LoVo (cell line): ENCODE measurements at regions not wholly inside any gene's neighbourhood (a gene's known extent, or its start where the extent isn't known, plus 50 kb on each side); places are given as distances from the start of the nearest gene placed in this dataset.
A peak's percentile ranks its signal among the peaks of the same experiment; 100 is the strongest.

Experiments used
- DNase-seq: peaks from one replicate; pipeline ENCODE4 v3.0.0-alpha.2; 2016; ENCODE audit warnings: low spot score

DNA sequence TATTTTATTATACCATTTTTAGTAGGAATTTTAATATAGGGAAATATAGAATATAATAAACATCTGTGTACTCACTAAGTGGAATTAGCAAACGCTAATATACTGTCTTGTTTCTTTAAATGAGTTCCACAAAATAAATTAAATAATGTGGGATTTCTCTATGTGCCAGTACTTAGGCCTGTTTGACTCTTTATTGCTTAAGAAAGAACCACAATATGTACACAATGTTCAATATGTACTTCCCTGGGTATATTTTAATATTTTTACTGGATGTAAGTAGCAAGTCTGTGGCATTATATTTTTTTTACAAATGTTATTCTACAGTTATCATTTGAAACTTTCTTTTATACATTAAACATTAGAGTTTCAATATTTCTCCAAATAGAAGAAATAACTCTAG is 92.5 kb upstream of the CARD18 start:
- DNase-seq: no peak

DNA sequence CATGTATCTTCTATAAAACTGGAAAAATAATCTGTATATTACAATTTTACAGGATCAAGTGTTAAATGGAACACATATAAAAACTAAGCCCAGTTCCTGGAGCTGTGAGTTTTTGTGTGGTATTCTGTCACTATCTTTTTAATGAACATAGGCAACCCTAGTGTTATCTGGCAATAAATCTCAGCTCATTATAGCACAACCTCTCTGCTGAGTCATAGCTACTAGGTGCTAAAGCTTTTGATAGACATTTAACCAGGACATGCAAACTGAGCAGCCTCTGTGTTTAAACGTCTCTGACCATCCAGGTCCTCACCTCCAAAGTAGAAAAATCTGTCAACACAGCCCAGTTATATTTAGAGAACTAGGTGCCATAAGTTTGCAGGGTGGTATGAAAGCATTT is 91.0 kb upstream of the CARD18 start:
- DNase-seq: peak; percentile 52

DNA sequence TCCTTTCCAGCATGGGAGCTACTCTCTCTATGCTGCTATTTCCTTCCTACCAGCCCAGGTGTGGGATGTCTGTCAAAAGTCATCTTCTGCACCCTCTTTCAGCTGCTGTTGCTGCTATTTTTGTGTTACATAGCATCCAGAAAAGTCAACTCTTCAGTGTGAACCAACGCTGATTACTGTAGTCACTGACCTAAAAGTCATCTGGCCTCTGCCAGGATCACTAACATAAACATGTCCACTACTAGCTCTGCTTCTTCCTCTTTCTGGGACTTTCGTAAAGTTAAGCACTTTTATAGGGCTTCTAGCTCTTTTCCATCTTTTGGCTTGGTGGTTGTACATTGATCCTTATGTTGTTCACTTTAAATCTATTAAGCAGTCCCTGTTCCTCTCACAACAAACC is 90.2 kb upstream of the CARD18 start:
- DNase-seq: no peak

DNA sequence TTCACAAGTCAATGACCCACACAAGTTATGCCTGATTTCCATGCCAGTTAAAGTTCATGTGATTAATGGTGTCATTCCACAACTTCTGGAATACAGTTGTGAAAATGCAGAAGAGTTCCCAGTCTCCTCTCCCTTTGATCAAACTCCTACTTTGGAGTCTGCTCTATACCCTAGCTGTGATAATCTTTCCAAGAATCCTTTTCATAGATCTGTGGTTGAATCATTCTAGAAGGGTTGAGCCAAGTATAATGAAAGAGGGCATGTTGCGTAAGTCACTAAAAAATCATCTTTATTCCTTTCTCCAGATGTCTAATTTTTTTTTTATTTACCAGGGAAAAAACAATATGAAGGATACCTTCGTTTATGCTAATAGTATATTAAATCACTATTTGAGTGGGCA is 89.7 kb upstream of the CARD18 start:
- DNase-seq: no peak

DNA sequence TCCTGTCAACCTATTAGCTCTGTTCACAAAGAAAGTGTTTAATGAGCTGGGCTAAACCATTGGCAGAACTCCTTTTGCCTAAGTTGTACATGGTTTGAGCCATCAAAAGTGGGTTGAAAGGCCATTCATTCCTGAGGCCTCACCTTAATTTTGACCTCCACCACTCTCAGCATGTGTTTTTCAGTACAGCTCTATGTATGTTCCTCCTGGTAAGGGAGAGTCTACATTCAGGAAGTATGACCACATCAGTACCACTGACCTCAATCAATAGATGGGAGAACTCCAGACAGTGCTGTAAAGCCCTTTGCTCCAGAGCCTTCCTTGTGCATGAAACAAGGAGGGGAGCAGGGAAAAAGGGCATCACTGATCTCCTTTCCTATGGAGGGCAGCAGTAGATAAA is 87.8 kb upstream of the CARD18 start:
- DNase-seq: no peak

DNA sequence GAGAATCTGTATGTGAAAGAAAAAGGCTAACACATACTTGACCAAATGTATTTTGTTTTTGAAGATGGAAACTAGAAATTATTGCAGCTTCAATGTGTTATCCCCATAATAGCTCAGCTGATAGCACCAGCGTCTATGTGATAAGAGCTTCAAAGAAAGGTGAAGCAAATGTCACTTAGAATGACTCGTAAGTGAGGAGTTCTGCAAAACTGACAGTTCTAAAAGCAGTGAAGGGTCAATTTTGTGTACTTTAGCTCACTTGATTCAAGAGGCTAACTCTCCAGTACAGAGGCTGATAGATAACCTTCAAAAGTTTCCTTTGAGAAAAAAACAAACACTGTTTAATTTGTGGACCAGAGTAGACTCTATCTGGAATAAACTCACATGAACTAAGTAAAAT is 87.2 kb upstream of the CARD18 start:
- no peak for DNase-seq

DNA sequence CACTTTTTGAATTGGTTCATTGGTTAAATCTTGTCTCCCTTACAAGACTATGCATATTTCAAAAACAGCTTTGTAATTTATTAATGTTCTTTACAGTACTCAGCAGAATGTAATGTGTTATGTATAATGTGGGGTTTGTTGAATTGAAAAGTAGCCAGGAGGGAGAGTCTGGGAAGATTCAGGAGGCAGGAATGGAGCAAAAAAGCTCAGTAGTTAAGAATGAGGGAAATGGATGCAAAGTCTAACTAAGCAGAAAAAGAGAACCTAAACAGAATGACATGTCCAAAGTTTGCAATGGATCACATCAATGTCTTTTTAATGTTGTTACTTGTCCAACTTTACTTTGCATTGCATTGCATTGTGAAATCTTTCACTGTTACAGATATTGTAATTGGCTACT is 86.5 kb upstream of the CARD18 start:
- no peak for DNase-seq

DNA sequence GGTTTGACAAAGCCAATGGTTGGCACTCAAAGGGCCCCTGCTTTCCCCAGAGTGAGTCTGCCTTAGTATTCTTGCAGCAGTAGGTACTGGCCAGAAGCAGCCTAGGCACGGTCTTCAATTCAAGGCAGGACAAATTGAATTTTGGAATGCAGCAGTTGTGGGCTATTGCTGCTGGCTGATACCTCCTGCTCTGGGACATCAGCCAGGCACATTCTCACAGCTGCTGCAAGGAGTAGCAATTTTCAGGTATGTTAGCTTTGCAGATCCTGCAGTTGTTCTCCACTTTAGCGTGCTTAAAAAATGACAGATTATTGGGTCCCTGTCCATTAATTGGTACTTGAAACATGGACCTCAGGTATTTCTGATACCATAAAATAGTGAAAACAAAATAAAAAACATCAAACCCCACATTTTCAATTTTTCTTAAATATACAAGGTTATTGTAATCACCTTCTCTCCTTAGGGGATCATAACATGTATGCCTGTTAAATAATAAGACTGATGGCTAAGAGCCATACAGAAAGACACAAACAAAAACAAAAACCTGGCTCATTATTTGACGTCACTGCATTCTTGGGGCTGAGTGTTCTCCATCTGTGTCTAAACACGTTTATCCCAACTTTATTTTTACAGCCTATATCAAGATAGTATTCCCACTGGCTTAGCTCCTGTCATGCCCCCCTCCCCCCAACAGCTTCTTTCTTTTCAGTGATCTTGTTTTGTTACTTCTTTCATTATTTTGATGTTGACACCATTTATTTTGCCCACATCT is 85.1 kb upstream of the CARD18 start:
- DNase-seq: no peak

DNA sequence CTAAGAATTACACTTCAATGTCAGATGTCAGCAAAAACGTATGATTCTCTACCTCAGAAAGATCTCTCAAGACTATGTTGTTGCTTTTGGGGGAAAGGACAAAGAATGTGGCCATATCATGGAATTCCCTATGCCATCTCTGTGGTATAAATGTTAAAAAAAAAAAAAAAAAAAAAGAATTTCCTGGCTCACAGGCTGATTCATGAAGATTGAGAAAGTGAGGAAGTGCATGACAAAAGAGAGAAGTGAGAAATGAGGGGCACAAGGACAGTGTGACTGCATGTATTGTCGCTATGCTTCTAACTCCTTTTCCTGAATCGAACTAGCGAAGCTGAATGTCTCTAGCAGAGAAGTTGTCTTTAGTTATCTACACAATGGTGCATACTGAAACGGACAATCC is 80.6 kb upstream of the CARD18 start:
- no peak for DNase-seq

DNA sequence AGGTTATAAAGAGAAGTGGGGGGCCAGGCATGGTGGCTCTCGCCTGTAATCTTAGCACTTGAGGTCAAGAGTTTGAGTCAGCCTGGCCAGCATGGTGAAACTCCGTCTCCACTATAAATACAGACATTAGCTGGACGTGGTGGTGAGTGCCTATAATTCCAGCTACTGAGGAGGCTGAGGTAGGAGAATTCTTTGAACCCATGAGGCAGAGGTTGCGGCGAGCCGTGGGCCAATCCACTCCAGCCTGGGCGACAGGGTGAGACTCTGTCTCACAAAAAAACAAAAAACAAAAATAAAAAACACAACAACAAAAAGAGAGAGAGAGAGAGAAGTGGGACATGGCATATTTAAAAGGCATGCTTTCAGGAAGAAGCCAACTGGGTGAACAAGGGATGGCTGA is 80.1 kb upstream of the CARD18 start:
- DNase-seq: no peak

DNA sequence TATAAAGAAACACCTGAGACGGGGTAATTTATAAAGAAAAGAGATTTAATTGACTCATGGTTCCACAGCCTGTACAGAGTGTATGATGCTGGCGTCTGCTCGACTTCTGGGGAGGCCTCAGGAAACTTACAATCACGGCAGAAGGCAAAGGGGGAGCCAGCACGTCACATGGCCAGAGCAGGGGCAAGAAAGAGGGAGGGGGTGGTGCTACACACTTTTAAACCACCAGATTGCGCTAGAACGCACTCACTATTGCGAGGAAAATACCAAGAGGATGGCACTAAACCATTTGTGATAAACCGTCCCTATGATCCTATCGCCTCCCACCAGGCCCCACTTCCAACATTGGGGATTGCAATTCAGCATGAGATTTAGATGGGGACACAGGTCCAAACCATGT is 79.7 kb upstream of the CARD18 start:
- no peak for DNase-seq

DNA sequence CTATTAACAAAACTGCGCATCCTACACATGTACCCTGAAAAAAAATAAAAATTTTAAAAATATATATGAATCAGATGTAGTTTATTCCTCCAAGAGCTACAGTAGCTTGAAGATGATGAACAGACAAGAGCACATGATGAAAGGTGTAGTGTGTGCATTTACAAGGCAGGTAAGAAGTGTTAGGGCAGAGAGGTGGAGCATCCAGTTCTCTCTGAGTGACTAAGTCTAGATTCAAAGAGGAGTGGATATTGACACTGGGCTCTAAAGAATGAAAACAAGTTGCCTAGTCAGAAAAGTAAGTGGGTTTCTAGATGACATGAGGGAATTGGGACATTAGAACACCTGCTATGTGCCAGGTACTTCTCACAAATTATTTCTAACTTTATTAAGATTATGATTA is 76.0 kb upstream of the CARD18 start:
- no peak for DNase-seq

DNA sequence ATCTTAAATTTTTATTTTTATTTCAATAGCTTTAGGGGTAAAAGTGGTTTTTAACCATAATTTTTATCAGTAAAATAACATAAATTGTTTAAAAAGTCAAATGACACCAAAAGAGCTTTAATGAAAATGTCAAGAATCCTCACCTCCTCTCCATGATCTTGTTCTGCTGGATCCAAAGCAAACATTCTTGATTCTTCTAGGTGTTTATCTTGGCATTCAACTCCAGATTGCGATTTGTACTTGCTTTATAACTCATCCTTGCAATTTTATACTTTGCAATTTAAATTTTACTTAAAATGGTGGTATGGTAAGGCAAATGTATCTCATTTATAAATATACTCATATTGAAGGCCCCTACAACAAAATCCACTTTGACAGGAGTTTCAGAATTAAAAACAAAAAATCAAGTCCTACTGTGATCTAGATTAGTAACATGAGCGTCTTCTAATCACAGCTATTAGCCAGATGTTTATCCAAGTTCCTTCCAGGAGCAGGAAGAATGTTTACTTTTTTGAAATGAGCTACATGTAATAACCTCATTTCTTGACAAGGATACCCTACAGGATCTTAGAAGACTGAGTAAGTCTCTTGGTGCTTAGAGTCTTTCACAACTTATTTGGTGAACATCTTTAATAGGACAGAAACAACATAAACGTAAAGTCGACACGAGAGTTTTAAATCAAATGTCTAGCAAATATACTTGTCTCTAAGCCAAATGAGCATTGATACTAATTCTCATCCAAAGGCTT is 72.4 kb upstream of the CARD18 start:
- DNase-seq: no peak

DNA sequence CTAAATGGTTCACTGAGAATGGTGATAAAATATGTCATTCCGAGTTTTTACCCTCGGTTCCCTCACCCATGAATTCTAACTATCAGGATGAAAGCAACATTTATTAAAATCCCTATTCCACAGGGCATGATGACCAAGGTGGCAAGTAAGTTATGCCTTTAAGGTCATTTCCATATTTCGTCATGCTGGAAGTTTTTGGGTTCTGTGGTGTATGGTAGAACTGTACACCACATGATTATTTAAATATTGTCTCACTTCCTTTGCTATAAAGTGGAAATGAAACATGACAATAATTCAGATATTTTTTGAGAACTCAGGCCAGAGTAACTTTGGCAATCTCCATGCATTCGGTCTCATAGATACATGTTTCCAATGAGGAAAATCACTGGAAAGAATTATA is 68.5 kb upstream of the CARD18 start:
- DNase-seq: no peak

DNA sequence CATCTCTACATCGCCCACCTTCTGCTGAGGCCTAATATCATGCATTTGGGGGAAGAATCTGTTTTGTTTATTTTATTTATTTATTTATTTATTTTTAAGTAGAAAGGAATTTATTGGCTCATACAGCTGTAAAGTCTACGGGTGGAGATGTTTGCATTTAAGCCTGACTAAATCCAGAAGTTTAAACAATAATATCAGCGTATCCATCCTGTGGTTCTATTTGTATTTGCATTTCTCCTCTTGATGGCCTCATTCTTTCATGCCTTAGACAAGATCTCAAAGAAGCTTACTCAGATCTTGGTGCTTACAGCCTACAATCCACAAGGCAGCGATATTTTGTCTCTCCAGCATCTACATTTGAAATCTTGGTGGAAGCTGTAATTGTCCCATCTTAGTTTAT is 67.1 kb upstream of the CARD18 start:
- DNase-seq: no peak

DNA sequence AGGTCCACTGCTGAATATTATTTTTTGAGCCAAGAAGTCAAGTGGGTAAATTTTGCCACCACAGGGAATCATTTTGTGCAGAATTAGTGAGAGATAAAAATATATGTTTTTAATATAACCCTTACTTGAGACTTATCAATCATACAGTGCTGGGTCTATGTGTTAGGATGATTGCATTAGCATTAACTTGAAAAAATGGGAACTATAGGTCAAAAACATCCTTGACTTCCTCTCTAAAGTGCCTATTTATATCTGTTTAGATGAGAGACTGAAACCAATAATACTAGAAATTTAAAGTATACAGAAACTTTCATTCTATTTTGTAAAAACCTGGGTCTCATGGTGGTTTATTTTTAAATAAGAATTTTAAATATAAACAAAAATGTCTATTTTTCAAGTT is 65.1 kb upstream of the CARD18 start:
- no peak for DNase-seq

DNA sequence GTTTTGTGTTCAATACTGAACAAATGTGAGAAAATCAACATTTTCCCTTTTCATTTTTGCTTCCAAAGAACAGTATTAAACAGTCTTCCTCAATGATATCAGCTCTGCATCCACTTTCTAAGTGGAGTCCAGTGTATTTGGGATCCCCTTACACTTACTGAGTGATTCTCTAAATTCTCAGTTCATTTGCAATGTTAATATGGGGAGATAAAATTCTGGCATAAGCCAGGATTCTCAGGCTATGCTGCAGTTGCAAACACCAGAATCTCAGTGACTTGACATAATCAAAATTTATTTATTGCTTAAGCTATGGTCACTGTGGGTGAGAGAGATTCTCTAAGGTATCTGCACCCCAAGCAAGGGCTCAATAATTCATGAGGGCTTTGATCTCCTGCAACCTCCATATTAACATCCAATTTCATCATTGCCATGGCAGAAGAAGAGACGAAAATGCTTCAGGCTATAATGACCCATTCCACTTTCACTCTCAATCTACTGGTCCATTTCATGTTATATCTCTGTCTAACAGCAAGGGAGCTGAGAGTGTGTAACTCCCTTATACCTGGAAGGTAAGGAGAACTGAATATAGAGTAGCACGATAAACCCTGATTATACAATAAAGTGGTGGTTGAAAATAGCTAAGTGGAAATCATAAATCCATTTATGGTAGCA is 64.1 kb upstream of the CARD18 start:
- DNase-seq: no peak

DNA sequence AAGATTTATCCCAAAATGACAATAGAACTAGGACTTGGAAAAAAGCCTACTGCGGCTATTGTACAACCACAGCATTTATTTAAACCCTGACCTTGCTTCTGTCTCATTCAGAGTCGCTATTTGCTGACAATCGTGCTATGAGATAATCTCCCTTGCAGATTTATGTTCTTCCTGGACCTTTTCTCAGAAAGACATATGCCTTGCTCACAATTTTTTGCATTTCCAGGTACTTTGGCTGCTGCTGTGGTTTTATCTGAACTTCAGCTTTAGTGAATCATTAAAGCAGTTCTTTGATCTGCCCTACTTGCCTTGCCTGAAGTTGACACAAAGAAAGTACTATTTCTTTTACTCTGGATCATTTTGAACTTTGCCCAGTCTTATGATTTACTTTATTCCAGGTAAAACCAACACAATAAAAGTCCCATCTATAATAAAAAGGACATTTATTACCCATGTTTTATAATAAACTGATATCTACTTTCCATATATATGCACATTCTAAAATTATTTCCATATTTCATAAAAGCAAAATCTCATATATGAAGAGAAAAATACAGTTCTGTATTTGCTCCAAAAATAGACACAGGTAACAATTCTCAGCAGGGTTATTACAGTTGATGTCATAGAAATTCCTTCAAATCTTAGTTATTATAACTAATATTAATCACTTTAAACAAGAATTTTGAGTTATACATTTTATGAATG is 63.4 kb upstream of the CARD18 start:
- DNase-seq: peak; percentile 75

DNA sequence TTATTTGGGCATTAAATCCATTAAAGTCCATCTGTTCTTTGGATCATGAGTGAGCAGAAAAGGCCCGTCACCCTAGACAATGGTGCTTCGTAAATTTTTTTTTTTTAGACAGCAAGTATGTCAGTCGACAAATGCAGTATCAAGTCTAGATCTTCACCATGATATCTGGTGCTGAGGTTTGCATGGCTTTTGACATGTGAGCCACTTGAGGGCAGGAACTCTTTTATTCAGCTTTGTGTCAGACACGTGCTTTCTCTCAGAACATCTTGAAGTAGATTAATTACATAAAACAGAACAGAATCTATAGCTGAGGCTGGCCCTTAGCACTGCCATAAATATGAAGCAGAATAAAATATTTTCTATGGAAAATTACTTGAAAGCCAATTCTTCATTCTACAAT is 62.9 kb upstream of the CARD18 start:
- no peak for DNase-seq

DNA sequence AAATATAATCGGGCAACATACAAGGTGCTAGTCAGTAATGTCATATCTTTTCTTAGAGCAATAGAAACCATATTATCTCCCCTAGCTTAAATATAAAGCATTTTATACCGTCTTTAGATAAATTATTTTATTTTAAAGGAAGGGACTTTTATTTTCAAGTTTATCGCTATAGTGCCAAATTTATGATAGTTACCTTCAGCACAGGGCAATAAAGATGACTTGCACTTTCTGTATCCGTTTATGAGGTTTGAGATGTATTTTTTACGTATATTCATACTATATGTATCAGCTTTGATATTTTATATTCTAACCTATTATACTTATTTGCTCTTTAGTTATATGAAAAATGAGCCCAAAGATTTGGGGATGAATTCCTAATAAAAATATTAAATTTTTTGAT is 61.6 kb upstream of the CARD18 start:
- peak; percentile 28 for DNase-seq

DNA sequence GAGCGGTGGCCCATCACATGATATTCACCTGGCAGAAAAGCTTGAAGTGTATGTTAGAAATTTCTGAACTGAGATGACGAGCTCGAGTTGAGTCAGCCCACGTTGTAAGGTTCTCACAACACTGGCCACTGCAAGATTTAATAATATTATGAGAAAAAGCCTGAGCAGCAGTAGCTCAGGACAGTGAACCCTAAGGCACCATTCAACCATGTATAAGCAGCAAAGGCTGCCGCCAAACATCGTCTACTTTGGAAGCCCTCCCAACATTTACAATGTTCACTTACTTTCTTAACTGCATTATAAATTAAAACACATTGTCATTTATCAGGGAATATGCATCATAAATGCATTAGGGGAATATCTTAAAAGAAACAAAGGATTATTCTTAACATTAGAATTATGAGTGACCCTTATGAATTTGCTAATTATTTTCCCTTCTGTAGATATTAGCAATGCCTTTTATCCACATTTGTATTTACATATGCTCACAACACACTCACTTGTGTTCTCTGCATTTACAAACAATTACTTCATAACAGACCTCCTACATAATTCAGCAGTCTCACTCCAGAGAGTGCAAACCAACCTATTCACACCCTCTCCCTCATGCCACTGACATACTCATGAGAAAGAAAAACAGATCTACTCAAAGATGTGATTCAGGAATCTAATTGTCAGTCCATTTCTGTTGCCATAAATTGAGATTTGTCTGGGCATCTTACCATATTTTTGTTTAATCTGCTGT is 57.7 kb upstream of the CARD18 start:
- DNase-seq: no peak

DNA sequence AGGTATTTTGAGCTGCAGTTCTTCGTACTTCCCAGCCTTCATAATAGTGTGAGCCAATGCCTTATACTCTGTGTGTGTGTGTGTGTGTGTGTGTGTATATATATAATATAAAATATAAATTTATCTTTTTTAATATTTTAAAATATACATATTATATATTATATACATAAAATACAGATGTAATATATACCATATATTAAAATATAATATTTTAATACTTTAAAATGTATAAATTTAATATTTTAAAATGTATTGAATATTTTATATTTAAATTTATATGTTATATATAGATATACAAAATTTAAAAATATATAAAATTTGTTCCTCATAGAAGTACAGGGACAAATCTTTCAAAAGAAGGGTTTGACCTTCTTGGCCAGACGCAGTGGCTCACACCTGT is 53.7 kb upstream of the CARD18 start:
- no peak for DNase-seq
